ENCODE measurements at regions not wholly inside any gene's neighbourhood (a gene's known extent, or its start where the extent isn't known, plus 50 kb on each side); places are given as distances from the start of the nearest gene placed in this dataset.
"Not testable (repeated sequence)": the region's sequence is repeated elsewhere in the genome, so short reads cannot be mapped to it uniquely, and the experiment has no call there.

DNA sequence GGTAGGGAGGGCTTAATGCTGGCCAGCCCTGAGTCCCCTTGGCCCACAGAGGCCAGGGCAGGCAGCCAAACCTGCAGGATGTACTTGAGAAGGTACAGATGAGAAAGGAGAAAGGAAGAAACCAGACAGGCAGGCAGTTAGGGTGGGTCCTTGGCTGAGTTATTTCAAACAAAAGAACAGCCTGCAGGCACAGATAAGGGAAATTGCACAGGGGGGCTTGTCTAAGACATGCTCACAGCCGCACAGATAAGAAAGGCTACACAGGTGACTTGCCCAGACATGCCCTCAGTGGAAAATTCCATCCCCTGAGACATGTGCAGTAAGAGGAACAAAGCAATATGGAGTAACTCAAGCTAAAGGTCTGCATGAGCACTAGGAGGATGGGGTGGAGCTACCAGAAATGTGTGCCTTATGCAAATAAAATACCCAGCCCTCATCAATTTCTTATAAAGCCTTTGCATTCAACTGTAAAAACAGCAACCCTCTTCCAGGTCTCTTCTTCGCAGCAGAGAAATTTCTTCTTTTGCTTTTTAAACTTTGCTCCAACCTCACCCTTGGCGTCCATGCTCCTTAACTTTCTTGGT, 158.2 kb upstream of the RGS6 start:
- DNase-seq (ENCODE audit: low read depth in 2 of 2): no peak

- no peak for DNase-seq (ENCODE audit: low read depth in 2 of 2)
Measured at GRCh38 chr14:71776471-71777360, 155.5 kb upstream of the RGS6 start.

DNA sequence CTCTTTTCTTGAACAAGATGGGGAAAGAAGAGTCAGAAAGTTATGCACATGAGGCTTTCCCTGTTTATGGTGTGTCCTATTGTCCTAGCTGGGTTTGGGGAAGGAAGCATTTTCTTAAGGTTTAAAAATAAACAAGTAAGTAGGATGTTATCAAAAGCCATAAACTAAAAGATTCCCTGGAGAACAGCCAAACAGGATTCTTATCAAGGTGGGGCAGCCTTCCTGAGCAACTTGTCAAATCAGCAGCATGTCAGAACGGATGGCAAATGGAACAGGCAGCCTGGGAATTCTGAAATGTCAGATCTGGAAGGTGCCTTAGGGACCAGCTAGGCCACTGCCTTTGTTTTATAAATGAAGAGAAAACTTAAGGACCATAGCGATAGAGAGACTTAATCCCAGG, 152.2 kb upstream of the RGS6 start:
- DNase-seq (ENCODE audit: low read depth in 2 of 2): no peak

DNA sequence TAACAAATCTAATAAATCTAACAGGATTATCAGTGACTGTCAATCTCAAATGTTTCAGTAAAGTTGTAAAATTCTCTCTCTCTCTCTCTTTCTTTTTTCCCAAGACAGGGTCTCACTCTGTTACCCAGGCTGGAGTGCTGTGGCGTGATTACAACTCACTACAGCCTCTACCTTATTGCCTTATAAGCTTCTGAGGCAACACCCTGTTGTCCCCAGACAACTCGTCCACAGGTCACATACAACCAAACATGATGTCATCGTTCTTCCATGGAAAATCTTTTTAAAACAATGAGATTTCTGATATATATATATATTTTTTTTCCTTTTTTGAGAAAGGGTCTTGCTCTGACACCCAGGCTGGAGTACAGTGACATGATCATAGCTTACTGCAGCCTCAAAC, 151.4 kb upstream of the RGS6 start:
- no peak for DNase-seq (ENCODE audit: low read depth in 2 of 2)

DNA sequence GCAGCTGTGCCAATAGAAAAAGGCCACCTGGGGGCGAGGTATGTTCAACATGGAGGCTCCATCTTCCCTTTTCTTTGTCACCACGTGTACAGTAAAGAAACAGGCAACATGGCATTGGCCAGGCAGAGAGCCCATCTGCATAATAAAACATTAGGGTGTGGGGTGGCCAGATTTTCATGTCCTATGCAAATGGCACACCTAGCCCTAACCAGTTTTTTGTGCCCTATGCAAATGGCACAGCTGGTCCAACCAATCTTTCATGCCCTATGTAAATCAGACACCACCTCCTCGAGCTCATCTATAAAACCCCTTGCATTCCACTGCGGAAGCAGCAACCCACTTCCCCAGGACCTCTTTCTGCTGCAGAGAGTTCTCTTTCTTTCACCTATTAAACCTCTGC, 149.1 kb upstream of the RGS6 start:
- no peak for DNase-seq (ENCODE audit: low read depth in 2 of 2)

- no peak for DNase-seq (ENCODE audit: low read depth in 2 of 2)
Measured at GRCh38 chr14:71783786-71784185, 148.4 kb upstream of the RGS6 start.

- DNase-seq (ENCODE audit: low read depth in 2 of 2): no peak
Measured at GRCh38 chr14:71789005-71789404, 143.2 kb upstream of the RGS6 start.

DNA sequence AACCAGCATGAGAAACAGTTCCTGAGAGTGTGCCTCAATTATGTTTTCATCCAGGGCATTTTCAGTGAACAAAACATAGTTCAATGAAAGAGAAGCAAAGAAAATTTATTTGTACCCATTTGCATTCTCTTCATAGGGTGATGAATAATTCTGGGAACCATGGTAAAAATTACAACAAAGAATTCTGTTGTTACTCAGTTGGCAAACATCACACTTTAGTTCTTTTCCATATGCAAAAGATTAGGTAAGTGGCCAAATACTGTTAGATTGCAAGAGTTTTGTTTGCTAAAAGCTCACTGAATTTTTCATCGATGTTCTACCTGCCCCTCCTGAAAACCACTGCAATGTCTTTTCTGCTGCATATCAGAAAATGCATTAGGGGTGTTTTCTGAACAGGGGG, 132.4 kb upstream of the RGS6 start:
- DNase-seq (ENCODE audit: low read depth in 2 of 2): no peak

GRCh38 chr14:71800878-71801277, 131.4 kb upstream of the RGS6 start:
- DNase-seq (ENCODE audit: low read depth in 2 of 2): no peak

DNA sequence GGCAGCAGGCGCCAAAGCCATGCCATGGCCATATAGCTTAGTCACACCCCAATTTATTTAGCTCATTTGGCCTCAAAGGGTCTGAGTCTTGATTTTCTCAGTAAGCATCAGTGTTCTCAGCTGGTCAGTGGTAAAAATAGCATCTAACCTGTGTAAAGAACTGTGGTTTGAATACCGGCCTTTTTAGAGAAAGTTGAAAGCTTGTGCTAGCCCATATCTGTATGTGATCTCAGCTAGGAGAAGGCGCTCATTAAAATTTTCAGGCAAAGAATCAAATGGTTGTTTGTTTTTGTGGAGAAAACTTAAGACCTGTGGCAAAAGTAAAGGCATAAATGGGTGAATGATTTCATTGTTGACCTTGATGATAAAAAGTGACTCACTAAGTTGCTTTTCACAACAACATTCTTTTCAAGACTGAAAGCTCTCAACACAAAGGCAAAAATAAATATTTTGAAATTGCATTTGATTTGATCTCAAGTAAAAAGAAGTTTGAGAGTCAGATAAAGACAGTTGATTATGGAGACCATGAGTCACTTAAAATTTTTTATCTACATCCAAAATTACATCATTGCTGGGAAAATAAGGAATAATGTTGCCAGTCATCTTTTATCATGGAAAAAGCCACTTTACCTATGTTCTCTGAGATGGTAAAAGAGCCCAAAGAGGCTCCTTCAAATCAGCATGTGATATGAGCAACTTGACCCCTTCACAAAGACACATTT, 128.5 kb upstream of the RGS6 start:
- no peak for DNase-seq (ENCODE audit: low read depth in 2 of 2)

DNA sequence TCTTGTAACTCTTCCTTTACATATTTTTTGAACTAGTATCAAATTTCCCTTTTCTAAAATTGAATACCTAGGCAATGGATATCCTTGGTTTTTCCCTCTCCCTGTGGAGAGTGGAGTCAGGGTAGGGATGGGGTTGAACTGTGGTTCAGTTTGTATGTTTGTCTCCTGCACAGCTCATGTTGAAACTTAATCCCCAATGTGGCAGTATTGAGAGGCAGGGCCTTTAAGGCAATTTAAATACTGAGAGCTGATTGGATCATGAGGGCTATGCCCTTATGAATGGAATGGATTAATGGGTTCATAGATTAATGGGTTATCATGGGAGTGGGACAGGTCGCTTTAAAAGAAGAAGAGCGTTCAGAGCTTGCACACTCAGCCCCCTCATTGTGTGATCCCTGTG, 127.2 kb upstream of the RGS6 start:
- DNase-seq (ENCODE audit: low read depth in 2 of 2): no peak

- DNase-seq (ENCODE audit: low read depth in 2 of 2): not testable (repeated sequence)
Measured at GRCh38 chr14:71807049-71807448, 125.2 kb upstream of the RGS6 start.

DNA sequence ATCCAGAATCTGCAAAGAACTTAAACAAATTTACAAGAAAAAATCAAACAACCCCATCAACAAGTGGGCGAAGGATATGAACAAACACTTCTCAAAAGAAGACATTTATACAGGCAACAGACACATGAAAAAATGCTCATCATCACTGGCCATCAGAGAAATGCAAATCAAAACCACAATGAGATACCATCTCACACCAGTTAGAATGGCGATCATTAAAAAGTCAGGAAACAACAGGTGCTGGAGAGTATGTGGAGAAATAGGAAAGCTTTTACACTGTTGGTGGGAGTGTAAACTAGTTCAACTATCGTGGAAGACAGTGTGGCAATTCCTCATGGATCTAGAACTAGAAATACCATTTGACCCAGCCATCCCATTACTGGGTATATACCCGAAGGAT, 121.4 kb upstream of the RGS6 start:
- not testable (repeated sequence) for DNase-seq (ENCODE audit: low read depth in 2 of 2)

DNA sequence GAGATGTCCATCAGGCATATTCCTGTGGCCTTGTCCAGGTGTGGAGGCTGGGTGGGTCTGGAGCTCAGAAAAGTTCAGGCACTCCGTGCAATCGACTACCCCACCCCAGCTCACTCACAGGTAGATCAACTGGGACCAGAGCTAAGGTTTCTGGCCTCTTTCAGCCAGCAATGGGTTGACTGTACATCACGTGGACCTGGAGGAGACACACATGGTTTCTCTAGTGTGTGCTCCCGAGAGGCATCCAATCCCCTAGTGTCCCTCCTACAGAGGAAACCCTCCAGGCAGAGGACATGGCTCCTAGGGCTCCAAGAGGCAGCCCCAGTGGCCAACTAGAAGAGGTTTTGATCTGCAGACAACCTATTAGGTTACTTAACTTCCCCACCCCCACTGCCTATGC, 119.5 kb upstream of the RGS6 start:
- no peak for DNase-seq (ENCODE audit: low read depth in 2 of 2)

DNA sequence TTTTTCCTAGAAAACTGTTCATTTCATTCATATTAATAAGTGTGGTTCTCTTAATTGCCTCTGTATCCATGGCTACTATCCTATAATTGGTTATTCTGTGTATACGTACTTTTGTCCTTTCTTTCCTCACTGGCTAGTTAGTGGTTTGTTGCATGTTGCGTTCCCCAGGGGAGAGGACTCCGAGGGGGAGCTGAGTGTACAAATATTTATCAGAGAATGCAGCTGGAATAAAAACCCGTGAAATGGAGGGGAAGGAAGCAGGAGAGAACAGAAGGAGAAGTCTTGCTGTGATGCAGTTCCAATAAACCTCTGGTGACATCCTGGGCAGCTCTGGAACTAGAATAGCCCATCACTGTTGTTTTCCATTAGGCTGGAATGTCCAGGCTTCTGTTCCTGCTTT, 117.1 kb upstream of the RGS6 start:
- no peak for DNase-seq (ENCODE audit: low read depth in 2 of 2)

- no peak for DNase-seq (ENCODE audit: low read depth in 2 of 2)
Measured at GRCh38 chr14:71824816-71825215, 107.4 kb upstream of the RGS6 start.

- DNase-seq (ENCODE audit: low read depth in 2 of 2): no peak
Measured at GRCh38 chr14:71833476-71833875, 98.8 kb upstream of the RGS6 start.

- DNase-seq (ENCODE audit: low read depth in 2 of 2): no peak
Measured at GRCh38 chr14:71834284-71835204, 97.7 kb upstream of the RGS6 start.

DNA sequence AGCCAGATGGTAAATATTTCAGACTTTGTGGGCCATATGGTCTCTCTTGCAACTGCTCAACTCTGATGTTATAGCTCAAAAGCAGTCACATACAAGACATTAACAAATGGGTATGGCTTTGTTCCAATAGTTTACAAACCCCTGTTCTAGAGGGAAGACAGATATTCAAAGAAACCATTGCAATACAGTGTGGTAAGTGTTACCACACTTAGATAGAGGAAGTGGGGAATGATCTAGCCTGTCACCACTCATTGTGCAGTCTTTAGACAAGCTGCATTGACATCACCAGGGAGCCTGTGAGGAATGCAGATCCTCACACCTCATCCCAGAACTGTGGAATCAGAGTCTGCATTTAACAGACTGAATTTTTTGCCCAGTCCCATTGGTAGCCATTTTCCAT, 80.0 kb upstream of the RGS6 start:
- no peak for DNase-seq (ENCODE audit: low read depth in 2 of 2)

DNA sequence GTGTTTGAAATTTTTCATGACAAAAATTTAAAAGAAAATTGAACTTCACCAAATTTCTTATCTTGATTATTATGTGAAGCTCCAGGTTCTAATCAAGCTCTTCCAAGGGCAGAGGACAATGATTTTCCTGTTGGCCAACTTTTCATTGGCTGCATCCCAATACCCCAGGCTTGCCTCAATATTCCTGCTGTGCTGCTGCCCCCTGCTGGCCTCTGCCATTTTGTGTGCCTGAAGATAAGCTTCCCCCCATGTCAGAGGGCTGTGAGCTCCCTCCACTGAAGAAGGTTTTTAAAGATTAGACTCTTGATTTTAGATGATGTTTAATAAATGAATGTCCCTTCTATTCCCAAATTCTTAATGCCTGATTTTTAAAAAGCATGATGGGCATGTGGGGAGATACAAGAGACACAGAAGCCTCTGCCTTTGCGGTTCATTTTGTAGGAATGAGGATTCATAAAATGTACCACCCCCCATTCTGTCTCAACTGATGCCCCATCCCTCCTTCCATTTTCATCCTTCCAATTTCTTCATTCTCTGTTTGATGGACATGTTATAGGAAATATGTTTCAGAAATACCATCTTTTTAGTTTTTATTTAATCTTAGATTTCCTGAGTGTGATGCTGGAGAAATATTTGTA, 76.7 kb upstream of the RGS6 start:
- DNase-seq (ENCODE audit: low read depth in 2 of 2): peak; percentile 34 to 35

GRCh38 chr14:71856199-71856919, 75.9 kb upstream of the RGS6 start:
- no peak for DNase-seq (ENCODE audit: low read depth in 2 of 2)

Data from fibroblast of skin of left quadriceps (primary cell).